ENCODE measurements at regions not wholly inside any gene's neighbourhood (a gene's known extent, or its start where the extent isn't known, plus 50 kb on each side); places are given as distances from the start of the nearest gene placed in this dataset.

DNA sequence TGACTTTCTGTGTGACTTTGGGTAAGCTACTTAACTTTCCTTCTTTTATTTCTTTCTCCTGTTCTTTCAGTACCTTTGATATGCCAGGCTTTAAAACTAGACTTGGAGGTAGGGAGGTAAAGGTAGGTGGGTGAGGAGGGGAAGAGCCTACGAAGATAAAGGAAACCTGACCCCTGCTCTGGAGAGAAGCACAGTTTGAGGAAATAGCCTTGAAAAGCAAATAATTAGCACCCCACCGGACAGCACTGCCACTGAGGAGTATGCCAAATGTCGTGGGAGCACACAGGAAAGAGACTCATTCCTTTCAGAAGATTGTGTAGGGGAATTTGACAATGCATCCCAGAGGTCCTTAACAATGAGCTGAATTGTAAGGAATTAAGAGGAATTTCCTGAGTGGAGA is 65.2 kb upstream of the SPAG17 start:
- TF ChIP-seq, protein P1, sequence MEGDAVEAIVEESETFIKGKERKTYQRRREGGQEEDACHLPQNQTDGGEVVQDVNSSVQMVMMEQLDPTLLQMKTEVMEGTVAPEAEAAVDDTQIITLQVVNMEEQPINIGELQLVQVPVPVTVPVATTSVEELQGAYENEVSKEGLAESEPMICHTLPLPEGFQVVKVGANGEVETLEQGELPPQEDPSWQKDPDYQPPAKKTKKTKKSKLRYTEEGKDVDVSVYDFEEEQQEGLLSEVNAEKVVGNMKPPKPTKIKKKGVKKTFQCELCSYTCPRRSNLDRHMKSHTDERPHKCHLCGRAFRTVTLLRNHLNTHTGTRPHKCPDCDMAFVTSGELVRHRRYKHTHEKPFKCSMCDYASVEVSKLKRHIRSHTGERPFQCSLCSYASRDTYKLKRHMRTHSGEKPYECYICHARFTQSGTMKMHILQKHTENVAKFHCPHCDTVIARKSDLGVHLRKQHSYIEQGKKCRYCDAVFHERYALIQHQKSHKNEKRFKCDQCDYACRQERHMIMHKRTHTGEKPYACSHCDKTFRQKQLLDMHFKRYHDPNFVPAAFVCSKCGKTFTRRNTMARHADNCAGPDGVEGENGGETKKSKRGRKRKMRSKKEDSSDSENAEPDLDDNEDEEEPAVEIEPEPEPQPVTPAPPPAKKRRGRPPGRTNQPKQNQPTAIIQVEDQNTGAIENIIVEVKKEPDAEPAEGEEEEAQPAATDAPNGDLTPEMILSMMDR (IDR thresholded peaks at IDR 0.05; ENCODE audit: low read depth, low read length, poor library complexity, severe bottlenecking), result no peak
- TF ChIP-seq EZH2phosphoT487 (IDR thresholded peaks at IDR 0.05; ENCODE audit: borderline replicate concordance, low read length), result no peak
